Calu3 (cell line): ENCODE measurements at regions not wholly inside any gene's neighbourhood (a gene's known extent, or its start where the extent isn't known, plus 50 kb on each side); places are given as distances from the start of the nearest gene placed in this dataset.

Experiments
- BruUV-seq: library from RNA; stranded (reverse); fragments of 400-500 nt; replicated peaks from 2 replicates; lab custom pipeline; 2021; lab: Mats Ljungman, UMichigan
- CTCF ChIA-PET: fragments of 300-600 bp; sonication (Branson Sonifier 250); formaldehyde crosslinking; loops from one replicate; lab custom pipeline; 2022; ENCODE audit warnings: antibody characterized with exemption; lab: Charles Lee
- DNase-seq: peaks from one replicate; pipeline ENCODE4 v3.0.0; 2022
- H3K27ac Mint-ChIP-seq: one replicate; pipeline ENCODE4 v1.8.0; 2022; ENCODE audit warnings: mixed read lengths; ENCODE audit not compliant: unreplicated experiment
- H3K27me3 Mint-ChIP-seq: one replicate; pipeline ENCODE4 v1.8.0; 2022; ENCODE audit warnings: mixed read lengths; ENCODE audit not compliant: unreplicated experiment
- H3K36me3 Mint-ChIP-seq: one replicate; pipeline ENCODE4 v1.8.0; 2022; ENCODE audit warnings: mild to moderate bottlenecking, moderate library complexity, mixed read lengths; ENCODE audit not compliant: insufficient read depth, unreplicated experiment
- H3K4me1 Mint-ChIP-seq: one replicate; pipeline ENCODE4 v1.8.0; 2022; ENCODE audit warnings: mild to moderate bottlenecking, low read depth, mixed read lengths; ENCODE audit not compliant: unreplicated experiment
- H3K4me3 Mint-ChIP-seq: one replicate; pipeline ENCODE4 v1.8.0; 2022; ENCODE audit warnings: mild to moderate bottlenecking, low read depth, moderate library complexity, mixed read lengths; ENCODE audit not compliant: unreplicated experiment
- H3K9me3 Mint-ChIP-seq: one replicate; pipeline ENCODE4 v1.8.0; 2022; ENCODE audit warnings: low read depth, mixed read lengths; ENCODE audit not compliant: unreplicated experiment
- CTCF ChIP-seq: fragments of 200-600 bp; IDR thresholded peaks from one replicate; pipeline ENCODE4 v1.8.0; 2022; ENCODE audit warnings: antibody characterized with exemption; ENCODE audit not compliant: unreplicated experiment
- intact Hi-C: fragments of 100-400 bp; cut with micrococcal nuclease; formaldehyde crosslinking; loops from one replicate; pipeline ENCODE4 v1.10.0; 2022; ENCODE audit not compliant: unreplicated experiment

GRCh38 chr1:78279051-78279450, 211.7 kb upstream of the PTGFR start:
- Mint-ChIP-seq H3K4me1 (peaks cover 18% of the 10 kb centered on the region), H3K36me3 (no peaks in the 10 kb centered on the region), H3K27ac (no peak overlapping the region), H3K4me3 (no peak overlapping the region), H3K9me3 (no peaks in the 10 kb centered on the region), H3K27me3 (no peaks in the 10 kb centered on the region)
- intact Hi-C loops, result no loop called here
- no peak for DNase-seq
- CTCF ChIA-PET, result no interaction called here
- TF ChIP-seq CTCF, result no peak
- no TSS peak for BruUV-seq

GRCh38 chr1:78280626-78281025, 210.1 kb upstream of the PTGFR start:
- DNase-seq, result no peak
- H3K4me1 Mint-ChIP-seq, result peaks cover 18% of the 10 kb centered on the region
- BruUV-seq, result no TSS peak
- no peak for TF ChIP-seq CTCF
- H3K4me3 Mint-ChIP-seq, result no peak overlapping the region
- no peaks in the 10 kb centered on the region for H3K9me3 Mint-ChIP-seq
- CTCF ChIA-PET, result no interaction called here
- H3K27ac Mint-ChIP-seq, result no peak overlapping the region
- H3K36me3 Mint-ChIP-seq, result no peaks in the 10 kb centered on the region
- intact Hi-C loops, result no loop called here
- H3K27me3 Mint-ChIP-seq, result no peaks in the 10 kb centered on the region

GRCh38 chr1:78281580-78281979, 209.2 kb upstream of the PTGFR start:
- TF ChIP-seq CTCF, result no peak
- BruUV-seq, result no TSS peak
- Mint-ChIP-seq H3K4me1 (peaks cover 17% of the 10 kb centered on the region), H3K9me3 (no peaks in the 10 kb centered on the region), H3K27ac (no peak overlapping the region), H3K36me3 (no peaks in the 10 kb centered on the region), H3K27me3 (no peaks in the 10 kb centered on the region), H3K4me3 (no peak overlapping the region)
- no peak for DNase-seq
- CTCF ChIA-PET, result no interaction called here
- intact Hi-C loops, result no loop called here

GRCh38 chr1:78283691-78284090, 207.1 kb upstream of the PTGFR start:
- no peaks in the 10 kb centered on the region for H3K27me3 Mint-ChIP-seq
- no TSS peak for BruUV-seq
- CTCF ChIA-PET, result no interaction called here
- H3K36me3 Mint-ChIP-seq, result no peaks in the 10 kb centered on the region
- no peaks in the 10 kb centered on the region for H3K9me3 Mint-ChIP-seq
- no peak for DNase-seq
- no peak overlapping the region for H3K27ac Mint-ChIP-seq
- TF ChIP-seq CTCF, result no peak
- no peaks in the 10 kb centered on the region for H3K4me1 Mint-ChIP-seq
- H3K4me3 Mint-ChIP-seq, result no peak overlapping the region
- intact Hi-C loops, result no loop called here
